Omental fat pad (tissue), 3 donors: ENCODE measurements at regions not wholly inside any gene's neighbourhood (a gene's known extent, or its start where the extent isn't known, plus 50 kb on each side); places are given as distances from the start of the nearest gene placed in this dataset.
"Not testable (repeated sequence)": the region's sequence is repeated elsewhere in the genome, so short reads cannot be mapped to it uniquely, and the experiment has no call there.

Source experiments
- ATAC-seq: fragments of 150-250 bp; one replicate; pipeline ENCODE4 v1.9.1; 2016; ENCODE audit warnings: mild to moderate bottlenecking, moderate library complexity; ENCODE audit not compliant: low FRiP score
- DNase-seq: peaks from one replicate; pipeline ENCODE4 v3.0.0-alpha.2; 2019; ENCODE audit warnings: low spot score
- CTCF ChIP-seq, 3 donors: fragments of 450-650 bp; IDR thresholded peaks; one replicate each; pipeline ENCODE4 v1.5.1; 2016 to 2017; ENCODE audit warnings: antibody characterized with exemption in 3 of 3, mild to moderate bottlenecking in 3 of 3, moderate library complexity in 2 of 3

GRCh38 chr5:2068531-2068930 is 185.8 kb upstream of the IRX4 start:
- DNase-seq: no peak
- ATAC-seq: no peak
- no peak for TF ChIP-seq CTCF (IDR thresholded peaks at IDR 0.05)

- ATAC-seq (no peak), DNase-seq (no peak)
These were observed 183.6 kb upstream of the IRX4 start for GRCh38 chr5:2066373-2066772.

GRCh38 chr5:2063380-2063779 is 180.7 kb upstream of the IRX4 start:
- ATAC-seq, DNase-seq: not testable (repeated sequence)

More at GRCh38 chr5:2066373-2066772, 183.6 kb upstream of the IRX4 start:
- TF ChIP-seq CTCF (IDR thresholded peaks at IDR 0.05): no peak

DNA sequence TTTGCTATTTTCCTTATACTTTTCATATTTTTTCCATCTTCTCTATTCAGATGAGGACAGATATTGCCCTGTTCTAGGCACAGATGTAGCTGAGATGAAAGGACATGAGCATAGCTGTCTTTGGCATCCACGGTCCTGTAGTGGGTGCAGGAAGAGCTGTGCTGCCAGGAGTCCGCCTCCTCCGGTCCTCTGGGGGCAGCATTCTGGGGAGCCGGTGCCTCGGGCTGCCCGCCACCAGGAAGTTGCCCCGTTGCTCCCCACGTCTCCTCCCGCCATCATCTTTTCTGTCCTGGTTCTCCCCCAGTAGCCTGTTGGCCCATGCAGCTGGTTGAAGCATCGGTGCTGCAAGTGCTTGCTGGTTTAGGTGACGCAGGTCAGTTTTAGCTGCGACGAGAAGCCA is 170.0 kb upstream of the IRX4 start:
- no peak for TF ChIP-seq CTCF (IDR thresholded peaks at IDR 0.05)
- DNase-seq: no peak
- ATAC-seq: no peak

- DNase-seq (no peak), ATAC-seq (no peak)
- no peak for TF ChIP-seq CTCF (IDR thresholded peaks at IDR 0.05)
These were observed 167.2 kb upstream of the IRX4 start for GRCh38 chr5:2049876-2050275.

- no peak for ATAC-seq
- TF ChIP-seq CTCF (IDR thresholded peaks at IDR 0.05): no peak
- DNase-seq: no peak
These were observed 165.9 kb upstream of the IRX4 start for GRCh38 chr5:2048664-2049063.

DNA sequence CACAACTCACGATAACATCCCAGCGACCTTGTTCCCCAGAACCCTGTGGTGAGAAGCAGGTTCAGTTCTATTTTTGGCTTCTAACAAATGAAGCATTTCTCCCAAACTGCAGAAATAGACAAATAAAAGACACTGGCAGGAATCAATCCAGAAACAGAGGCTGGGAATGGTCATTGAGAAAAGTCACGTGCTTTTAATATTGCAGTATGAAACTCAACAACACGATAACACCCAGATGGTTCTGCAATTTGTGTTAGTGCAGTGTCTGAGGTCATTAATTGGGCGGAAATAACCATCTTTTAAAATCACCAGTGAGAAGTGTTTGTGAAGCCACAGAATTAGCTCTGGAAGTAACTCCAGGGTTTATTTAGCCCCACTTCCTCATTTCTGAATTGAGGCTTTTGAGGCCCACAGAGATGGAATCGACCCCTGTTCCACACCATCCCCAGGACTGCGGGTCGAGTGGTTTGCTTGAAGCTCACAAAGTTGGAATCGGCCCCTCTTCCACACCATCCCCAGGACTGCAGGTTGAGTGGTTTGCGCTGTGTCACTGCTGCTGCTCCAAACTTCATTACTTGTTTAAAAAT is 164.7 kb upstream of the IRX4 start:
- DNase-seq (no peak), ATAC-seq (no peak)
- TF ChIP-seq CTCF (IDR thresholded peaks at IDR 0.05): no peak

DNA sequence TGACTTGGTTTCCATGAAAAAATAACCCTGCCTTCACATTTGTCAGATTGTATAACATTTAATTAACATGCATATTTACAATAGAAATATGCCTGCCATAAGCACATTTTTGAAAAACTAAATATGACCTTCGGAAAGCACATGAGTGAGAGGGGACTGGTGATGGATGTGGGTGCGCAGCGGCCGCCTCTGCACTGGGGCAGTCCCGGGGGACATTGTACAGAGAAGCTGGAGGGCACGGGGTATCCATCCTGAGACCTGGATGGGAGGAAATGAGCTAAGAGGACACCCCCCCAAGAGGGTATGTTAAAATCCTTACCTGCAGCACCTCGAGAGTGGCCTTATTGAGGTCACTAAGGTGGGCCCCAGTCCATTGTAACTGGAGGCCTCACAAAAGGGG is 161.3 kb upstream of the IRX4 start:
- TF ChIP-seq CTCF (IDR thresholded peaks at IDR 0.05): no peak
- ATAC-seq (no peak), DNase-seq (no peak)
